ENCODE measurements at regions not wholly inside any gene's neighbourhood (a gene's known extent, or its start where the extent isn't known, plus 50 kb on each side); places are given as distances from the start of the nearest gene placed in this dataset.

DNA sequence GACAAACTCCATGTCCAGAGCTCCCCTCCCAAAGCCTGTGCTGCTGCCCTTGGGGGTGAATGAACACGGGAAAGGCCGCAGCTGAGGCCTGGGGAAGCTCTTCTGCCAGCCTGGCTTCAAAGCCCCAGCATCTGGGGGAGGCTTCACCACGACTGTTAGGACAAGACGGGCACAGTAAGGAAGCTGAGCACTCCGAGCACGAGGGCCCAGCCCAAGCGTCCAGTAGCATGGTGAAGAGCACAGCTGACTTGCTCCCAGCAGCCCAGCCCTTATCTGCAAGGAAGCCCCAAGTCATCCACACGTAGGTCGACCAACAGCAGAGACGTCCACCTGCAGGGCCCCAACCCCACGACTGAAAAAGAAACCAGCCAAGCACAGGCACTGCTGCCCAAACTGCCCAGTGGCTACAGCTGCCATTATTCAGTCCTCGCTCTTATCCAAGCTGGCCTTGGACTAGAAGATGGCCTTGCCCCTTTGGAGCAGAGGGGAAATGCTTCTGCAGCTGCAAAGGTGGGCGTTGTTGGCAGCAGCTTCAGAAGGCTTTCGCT lies 62.5 kb downstream of the SHANK2 start:
- FAIRE-seq (no peak), DNase-seq (ENCODE audit: insufficient read length, low spot score) (no peak)
- TF ChIP-seq, protein P1, sequence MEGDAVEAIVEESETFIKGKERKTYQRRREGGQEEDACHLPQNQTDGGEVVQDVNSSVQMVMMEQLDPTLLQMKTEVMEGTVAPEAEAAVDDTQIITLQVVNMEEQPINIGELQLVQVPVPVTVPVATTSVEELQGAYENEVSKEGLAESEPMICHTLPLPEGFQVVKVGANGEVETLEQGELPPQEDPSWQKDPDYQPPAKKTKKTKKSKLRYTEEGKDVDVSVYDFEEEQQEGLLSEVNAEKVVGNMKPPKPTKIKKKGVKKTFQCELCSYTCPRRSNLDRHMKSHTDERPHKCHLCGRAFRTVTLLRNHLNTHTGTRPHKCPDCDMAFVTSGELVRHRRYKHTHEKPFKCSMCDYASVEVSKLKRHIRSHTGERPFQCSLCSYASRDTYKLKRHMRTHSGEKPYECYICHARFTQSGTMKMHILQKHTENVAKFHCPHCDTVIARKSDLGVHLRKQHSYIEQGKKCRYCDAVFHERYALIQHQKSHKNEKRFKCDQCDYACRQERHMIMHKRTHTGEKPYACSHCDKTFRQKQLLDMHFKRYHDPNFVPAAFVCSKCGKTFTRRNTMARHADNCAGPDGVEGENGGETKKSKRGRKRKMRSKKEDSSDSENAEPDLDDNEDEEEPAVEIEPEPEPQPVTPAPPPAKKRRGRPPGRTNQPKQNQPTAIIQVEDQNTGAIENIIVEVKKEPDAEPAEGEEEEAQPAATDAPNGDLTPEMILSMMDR (IDR thresholded peaks at IDR 0.05; ENCODE audit: insufficient read depth, missing control alignments), result no peak

DNA sequence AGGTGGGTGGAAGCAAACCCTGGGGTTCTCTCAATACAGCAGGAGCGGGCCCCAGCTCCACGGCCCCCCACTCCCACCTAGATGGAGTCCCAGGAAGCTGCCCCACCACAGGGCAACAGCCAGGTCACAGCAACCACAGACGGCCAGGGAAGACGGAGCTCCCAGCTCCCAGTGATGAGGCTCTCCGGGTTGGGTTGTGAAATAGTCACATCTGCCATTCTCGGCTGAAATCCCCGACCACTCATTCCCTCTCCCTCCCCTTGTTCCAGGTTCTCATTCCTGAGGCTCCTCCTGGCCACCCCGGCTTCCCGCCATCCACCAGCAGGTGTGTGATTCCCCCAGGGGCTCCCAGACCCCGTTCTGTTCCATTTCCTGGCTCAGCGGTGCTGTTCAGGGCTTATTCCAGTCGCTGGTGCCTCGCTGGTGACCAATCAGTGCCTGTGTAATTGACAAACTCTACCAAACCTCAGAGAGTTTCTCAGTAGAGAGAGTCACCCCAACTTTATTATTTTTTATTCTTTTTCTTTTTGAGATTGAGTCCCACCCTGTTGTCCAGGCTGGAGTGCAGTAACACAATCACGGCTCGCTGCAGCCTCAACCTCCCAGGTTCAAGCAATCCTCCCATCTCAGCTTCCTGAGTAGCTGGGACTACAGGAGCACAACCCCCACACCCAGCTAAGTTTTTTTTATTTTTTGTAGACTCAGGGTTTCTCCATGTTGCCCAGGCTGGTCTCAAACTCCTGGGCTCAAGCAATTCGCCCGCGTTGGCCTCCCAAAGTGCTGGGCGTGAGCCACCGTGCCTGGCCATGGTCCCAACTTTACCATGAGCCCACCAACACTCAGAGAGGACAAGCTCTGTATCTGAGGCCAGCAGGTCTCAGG lies 63.2 kb downstream of the SHANK2 start:
- DNase-seq (ENCODE audit: insufficient read length, low spot score), result no peak
- TF ChIP-seq, protein P1 (IDR thresholded peaks at IDR 0.05; ENCODE audit: insufficient read depth, missing control alignments), result no peak
- FAIRE-seq, result no peak

DNA sequence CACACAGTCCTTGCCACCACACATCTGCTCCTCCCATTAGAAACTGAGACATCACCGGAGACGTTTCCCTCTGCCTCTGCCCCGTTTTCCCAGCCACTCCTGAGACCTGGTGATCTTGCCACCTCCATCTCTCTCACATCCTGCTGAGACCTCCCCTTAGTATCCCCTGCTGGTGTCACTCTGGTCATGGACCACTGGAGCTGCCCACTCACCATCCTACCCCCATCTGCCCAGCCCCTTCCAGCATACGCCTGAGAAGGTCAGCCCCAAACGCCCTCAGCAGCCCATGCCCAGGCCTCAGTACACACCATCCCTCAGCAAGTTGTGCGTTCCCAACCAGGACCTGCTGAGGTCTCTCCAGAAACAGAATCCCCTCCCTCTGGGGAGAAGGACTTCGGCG lies 64.3 kb downstream of the SHANK2 start:
- FAIRE-seq, result no peak
- TF ChIP-seq, protein P1 (IDR thresholded peaks at IDR 0.05; ENCODE audit: insufficient read depth, missing control alignments), result no peak
- no peak for DNase-seq (ENCODE audit: insufficient read length, low spot score)

DNA sequence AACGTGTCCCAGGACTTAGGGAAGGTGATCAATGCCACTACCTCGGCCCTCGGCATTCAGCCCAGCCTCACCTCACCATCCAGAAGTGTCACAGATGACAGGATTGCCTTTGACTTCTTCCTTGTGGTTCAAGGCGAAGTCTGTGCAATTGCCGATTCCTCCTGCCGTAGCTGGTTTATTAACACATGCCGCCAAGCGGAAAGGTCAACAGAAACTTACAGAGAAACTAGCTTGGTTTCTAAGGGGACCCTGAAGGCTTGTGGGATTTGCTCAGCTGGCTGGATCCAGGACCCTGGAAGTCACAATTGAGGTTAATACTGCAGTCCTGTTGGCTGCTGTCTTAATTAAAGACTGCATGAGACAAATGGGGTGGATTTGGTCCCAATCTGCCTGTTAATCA lies 65.6 kb downstream of the SHANK2 start:
- no peak for DNase-seq (ENCODE audit: insufficient read length, low spot score)
- TF ChIP-seq, protein P1 (IDR thresholded peaks at IDR 0.05; ENCODE audit: insufficient read depth, missing control alignments), result no peak
- FAIRE-seq, result no peak

- TF ChIP-seq, protein P1 (IDR thresholded peaks at IDR 0.05; ENCODE audit: insufficient read depth, missing control alignments), result no peak
- FAIRE-seq, result no peak
Observed at GRCh38 chr11:71185411-71185810, 67.0 kb downstream of the SHANK2 start.

GRCh38 chr11:71184421-71185210 lies 67.8 kb downstream of the SHANK2 start:
- TF ChIP-seq, protein P1 (IDR thresholded peaks at IDR 0.05; ENCODE audit: insufficient read depth, missing control alignments), result no peak
- FAIRE-seq (no peak), DNase-seq (ENCODE audit: insufficient read length, low spot score) (no peak)

More at GRCh38 chr11:71185411-71185810, 67.0 kb downstream of the SHANK2 start:
- no peak for DNase-seq (ENCODE audit: insufficient read length, low spot score)

All from D721Med (cell line).